Suppressor macrophage treated with lipopolysaccharide for 4 hours (primary cell): ENCODE measurements at regions not wholly inside any gene's neighbourhood (a gene's known extent, or its start where the extent isn't known, plus 50 kb on each side); places are given as distances from the start of the nearest gene placed in this dataset.

Experiments
- DNase-seq: peaks from one replicate; pipeline ENCODE4 v3.0.0-alpha.2; 2020

DNA sequence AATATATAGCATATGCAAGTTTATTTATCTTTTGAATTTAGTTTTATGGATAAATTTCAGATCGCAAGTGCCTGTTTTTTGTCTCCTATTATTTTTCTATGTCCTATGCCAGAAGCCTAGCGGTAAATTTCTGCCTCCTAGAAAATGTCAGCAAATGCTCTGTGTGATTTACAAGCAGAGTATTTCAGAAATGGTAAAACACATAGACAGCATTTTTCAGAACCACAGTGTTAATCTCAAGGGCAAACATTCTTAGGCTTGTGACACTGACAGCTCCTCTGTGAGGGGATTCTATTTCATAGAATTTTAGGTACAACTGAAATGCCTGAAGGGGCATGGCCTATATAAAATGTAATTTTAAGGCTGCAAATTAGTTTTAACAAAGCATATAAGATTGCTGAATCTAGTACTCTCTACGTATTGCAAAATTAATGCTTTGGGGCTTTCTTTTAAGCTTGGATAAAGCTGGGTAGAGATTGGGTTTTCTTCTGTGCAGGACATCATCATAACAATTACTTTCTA, 89.9 kb upstream of the PTCHD4 start:
- no peak for DNase-seq

DNA sequence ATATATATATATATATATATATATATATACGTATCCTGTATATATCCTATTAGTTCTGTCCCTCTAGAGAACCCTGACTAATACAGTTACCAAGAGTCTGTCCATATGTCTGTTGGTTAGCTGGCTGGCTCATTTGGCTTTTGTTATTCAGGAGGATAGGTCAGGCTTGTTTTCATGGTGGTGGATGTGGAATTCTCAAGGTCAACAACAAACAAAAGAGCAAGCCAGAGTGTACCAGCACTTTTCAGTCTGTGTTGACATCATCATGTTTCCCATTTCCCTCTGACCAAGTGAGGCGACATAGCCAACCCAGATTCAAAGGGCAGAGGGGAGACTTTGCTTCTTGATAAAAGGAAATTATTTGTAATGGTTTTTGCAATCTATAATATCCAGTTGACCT, 88.5 kb upstream of the PTCHD4 start:
- no peak for DNase-seq

DNA sequence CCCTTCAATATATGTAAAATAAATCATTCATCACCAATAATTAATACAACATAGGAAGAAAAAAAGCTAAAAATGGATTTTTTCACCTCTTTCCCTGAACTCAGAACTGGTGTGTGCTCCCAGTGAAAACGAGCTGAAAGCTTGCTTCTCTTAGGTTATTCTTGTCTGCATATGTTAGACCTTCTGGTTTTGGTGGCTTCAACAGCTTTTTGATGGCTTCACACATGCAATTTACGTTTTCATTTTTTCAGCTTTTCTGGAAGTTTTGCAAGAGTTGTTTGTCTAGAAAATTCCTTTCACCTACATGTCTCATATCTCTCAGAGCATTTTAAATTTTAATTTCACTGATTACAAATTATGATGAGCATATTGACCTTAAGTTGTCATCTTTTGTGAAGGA, 86.9 kb upstream of the PTCHD4 start:
- no peak for DNase-seq

DNA sequence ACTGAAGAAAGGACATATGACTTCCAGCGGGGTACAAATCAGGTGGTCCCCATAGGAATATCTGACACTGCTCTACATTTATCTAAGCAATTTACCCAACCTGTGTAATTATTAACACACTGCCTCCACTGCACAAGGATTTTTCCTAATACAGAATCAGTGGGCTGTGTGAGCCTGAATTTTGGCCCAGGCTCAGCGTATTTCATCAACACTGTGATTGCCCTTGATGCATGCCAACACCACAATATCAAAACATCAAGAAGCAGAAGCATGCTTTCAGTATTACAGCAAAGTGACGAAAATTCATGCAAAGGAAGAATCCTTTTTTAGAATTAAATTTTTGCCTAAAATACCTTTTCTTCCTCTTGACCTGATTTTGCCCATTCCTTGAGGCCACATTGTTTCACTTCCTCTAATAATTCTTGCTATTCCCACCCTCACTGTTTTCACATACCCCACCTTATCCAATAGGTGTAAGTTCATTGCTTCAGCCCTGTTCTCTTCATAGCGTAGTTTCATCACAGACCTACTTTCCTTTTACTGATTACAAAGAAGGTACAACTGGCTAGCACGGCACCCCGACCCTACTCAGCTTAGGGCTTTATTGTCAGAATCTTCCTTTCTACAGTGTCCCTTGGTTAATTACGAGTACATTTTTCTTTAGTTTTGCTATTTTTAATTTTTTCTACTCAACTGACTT, 83.7 kb upstream of the PTCHD4 start:
- DNase-seq, result no peak

DNA sequence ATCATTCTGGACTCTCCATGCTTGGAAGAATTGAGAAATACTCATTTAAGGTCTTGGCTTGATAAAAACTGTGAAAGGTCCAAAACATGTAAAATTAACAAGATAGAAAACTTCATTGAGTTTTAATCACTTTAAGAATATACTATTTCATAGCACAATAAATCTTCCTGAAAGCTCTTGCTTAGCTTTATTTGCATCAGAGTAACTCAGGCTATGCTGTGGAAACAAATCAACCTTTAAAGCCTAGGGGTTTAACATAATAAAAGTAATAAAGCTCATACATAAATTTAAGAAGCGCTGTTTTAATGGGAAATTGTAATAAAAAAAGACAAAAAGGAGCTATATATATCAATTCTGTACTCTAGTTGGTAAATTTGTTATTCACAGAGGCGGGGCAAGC, 77.2 kb upstream of the PTCHD4 start:
- DNase-seq, result no peak

DNA sequence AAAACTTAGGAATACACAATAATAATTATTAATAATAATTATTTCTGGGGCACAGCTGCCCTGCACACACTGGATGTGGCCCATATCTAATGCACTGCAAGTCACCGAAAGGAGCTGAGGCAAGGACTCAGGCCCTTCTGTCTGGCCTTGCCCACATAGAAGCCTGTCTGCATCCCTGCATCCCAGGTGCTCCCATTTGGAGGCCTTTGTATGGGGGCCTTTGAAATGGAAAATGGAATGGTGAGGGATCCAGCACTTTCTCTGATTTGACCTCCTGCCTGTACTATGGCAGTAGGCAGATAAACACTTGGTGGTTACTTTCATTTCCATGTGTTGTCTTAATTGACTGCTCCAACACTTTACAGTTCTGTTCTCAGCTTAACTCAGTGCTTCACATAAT, 75.7 kb upstream of the PTCHD4 start:
- no peak for DNase-seq

DNA sequence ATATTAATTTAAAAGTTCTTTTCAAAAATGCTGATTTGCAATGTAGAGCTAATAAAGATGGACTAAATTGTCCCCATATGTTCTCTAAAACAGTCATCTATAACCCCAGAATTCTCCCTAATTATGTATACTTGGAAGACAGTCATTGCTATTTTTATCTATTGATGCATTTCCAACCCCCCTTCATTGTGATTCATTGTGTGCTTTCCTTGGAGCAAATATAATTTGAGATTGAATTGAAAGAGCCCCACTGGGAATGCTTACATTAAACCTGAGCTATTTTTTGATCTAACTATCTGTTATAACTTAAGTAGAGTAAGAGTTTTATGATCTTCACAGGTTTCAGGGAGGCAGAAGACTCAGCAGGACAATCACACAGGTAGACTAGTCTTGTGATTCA, 73.7 kb upstream of the PTCHD4 start:
- DNase-seq, result no peak

DNA sequence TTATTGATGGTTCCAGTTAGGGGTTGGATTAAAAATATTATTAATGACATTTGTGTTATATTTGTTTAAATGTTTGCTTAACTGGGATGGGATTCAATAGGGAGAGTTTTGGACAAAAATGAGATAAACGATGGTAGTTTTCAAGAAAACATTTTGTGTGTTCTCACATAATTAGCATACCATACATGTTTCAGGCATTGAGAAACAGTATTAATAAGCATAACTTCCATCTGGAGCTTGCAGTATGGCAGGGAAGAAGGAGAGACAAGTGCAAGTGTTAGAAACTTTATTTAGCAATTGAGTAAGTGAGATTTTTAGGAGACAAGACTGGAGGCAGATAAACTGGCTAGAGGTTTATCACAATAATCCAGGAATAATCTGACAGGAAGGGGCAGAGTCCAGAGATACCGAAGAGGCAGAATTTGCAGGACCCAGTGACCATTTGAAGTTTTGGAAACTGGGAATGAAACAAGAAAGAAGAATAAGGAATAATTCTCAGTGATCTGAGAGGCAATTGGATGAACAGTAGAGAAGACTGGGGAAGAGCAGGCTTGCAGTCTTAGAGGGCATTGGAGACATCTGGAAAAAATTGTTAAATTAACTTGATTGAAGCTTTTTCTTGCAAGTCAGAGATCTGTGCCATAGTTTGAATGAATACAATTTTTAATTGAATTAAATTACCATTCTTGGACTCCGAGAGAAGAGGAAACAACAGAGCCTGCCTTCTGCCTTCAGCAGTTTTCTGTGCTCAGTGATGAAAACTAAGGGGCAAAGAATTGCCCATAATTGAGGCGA, 73.0 kb upstream of the PTCHD4 start:
- DNase-seq, result no peak

DNA sequence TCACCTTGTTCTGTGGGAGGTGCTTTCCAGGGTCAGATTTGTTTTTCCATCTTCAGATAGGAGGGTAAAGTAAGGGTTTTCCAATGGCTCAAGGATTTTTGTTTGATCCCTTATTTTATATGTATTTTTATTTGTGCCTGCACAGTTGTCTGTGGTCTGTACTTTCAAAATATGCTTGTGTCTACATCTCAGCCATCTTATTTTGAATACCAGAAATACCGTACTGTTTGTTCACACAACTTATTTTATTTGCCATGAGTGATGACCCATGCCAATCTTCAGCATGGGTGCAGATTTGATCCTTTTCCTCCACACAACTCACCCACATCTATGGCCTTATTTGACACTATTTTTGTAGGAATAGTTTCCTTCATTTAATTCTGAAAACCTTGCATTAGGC, 72.2 kb upstream of the PTCHD4 start:
- no peak for DNase-seq

DNA sequence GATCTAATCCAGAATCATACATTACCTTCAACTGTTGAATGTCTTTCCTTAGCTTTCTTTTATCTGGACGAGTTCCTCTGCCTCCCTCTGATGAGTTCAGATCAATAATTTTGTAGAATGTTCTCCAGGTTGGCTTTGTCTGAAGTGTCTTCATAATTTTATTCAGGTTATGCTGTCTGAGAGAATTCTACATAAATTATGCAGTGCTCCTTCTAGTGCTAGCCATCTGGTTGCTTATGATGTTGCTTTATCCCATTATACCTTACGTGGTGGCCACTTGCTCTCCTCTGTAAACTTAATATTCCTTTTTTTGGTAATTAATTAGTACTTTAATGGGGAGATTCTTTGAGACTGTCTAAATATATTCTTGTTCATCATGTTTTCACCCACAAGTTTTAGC, 67.7 kb upstream of the PTCHD4 start:
- DNase-seq, result no peak

DNA sequence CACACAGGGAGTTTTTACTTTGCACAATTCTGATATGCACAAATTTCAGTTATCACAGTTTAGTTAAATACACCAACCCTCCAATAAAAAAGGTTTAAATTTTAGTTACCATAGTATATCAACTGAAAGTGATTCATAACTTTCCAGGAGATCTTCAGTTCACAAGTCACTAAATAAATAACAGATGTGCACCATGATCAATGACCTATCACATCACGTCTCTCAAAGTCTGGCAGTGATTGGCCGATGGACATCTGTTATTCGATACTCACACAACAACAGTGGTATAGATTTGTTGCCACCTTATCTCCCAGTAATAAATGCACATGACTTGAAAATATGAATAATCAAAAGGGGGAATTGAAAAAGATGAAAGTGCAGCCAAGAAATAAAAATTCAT, 66.8 kb upstream of the PTCHD4 start:
- no peak for DNase-seq

DNA sequence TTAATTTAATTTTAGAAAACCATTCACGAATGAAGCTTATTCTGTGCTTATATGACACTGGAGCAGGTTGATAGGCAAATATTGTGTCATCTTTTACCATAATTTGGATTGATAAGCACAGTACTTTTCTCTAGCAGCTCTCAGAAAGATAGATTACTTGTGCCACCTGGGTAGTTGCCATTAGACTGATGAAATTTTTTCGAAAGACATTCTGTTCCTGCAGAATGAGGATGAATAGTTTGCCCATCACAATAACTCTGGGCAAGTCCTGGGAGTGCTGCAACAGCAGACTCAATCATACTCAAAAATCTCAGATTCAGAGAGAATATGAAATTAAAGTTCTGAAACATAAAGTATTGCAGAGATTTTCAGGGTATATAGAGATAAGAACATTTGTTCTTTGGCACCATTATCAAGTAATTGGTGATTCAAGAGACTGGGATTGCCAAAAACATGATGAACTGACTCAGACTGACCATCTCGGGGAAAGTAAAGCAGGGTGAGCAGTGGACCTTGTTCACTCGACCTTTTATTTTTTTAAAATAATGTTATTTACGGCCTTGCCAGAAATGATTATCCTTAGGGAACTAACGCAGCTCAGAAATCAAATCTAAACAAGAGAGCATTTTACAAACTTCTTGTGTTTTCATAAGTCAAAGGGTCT, 65.8 kb upstream of the PTCHD4 start:
- DNase-seq, result no peak

DNA sequence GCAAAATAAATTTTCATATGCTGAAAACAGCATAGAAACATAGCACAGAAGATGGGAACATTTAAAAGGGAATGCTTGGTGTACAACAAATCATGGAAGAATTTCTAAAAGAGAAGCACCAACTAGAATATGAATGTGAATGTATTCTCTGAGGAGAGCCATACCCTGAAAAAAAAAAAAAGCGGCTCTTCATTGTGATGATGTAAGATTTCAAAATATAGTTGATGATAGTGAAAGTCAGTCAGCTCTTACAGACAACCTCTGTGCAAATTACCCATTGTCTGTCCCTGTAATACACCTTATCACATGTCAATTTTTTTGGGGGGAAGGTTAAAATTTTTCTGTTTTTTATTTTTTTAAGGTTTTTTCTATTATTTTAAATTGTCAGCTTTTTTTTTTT, 58.6 kb upstream of the PTCHD4 start:
- DNase-seq, result no peak
